Breast epithelium (tissue), 3 donors: ENCODE measurements at regions not wholly inside any gene's neighbourhood (a gene's known extent, or its start where the extent isn't known, plus 50 kb on each side); places are given as distances from the start of the nearest gene placed in this dataset.

Source experiments
- POLR2A ChIP-seq: fragments of 450-650 bp; IDR thresholded peaks from one replicate; pipeline ENCODE4 v1.6.1; 2016; ENCODE audit warnings: antibody characterized with exemption, mild to moderate bottlenecking, moderate library complexity
- POLR2AphosphoS5 ChIP-seq, 3 donors: sonication (generic); formaldehyde crosslinking; IDR thresholded peaks; one replicate each; pipeline ENCODE4 v1.6.1; 2017; ENCODE audit warnings: antibody characterized with exemption in 3 of 3
- TF ChIP-seq, protein P1 (sequence below), 3 donors: fragments of 450-650 bp; IDR thresholded peaks; one replicate each; pipeline ENCODE4 v1.5.1; 2016 to 2017; ENCODE audit warnings: antibody characterized with exemption in 3 of 3, mild to moderate bottlenecking in 3 of 3, moderate library complexity in 3 of 3

GRCh38 chr6:143005816-143006215, 54.9 kb upstream of the AIG1 start:
- TF ChIP-seq, protein P1, sequence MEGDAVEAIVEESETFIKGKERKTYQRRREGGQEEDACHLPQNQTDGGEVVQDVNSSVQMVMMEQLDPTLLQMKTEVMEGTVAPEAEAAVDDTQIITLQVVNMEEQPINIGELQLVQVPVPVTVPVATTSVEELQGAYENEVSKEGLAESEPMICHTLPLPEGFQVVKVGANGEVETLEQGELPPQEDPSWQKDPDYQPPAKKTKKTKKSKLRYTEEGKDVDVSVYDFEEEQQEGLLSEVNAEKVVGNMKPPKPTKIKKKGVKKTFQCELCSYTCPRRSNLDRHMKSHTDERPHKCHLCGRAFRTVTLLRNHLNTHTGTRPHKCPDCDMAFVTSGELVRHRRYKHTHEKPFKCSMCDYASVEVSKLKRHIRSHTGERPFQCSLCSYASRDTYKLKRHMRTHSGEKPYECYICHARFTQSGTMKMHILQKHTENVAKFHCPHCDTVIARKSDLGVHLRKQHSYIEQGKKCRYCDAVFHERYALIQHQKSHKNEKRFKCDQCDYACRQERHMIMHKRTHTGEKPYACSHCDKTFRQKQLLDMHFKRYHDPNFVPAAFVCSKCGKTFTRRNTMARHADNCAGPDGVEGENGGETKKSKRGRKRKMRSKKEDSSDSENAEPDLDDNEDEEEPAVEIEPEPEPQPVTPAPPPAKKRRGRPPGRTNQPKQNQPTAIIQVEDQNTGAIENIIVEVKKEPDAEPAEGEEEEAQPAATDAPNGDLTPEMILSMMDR (IDR thresholded peaks at IDR 0.05) = no peak
- TF ChIP-seq POLR2A (no peak), POLR2AphosphoS5 (IDR thresholded peaks at IDR 0.05) (no peak)
